HS-5 (cell line): ENCODE measurements at regions not wholly inside any gene's neighbourhood (a gene's known extent, or its start where the extent isn't known, plus 50 kb on each side); places are given as distances from the start of the nearest gene placed in this dataset.

Experiments used
- DNase-seq: peaks from one replicate; pipeline ENCODE4 v3.0.0-alpha.2; 2012; ENCODE audit warnings: low read depth

DNA sequence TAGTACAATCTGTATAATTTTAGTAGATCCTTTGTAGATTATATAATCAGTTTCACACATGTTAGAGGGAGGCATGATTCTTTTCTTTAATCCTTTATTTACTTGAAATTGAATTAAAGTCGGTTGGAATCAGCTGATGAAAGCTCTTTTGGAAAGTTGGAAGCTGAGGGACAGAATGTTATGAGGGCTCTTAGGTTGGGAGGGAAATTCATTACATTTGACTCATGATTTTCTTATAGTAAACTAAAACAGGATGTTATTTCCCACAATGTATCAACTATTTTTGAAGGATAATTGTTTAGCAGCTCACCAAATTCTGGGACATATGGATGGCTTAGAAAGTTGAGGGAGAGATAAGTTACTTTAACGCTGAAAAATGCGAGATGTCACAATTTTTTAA, 52.7 kb upstream of the TMEFF2 start:
- no peak for DNase-seq

- DNase-seq: no peak
Measured at GRCh38 chr2:192246297-192246696, 51.6 kb upstream of the TMEFF2 start.

- no peak for DNase-seq
Measured at GRCh38 chr2:192245329-192245728, 50.6 kb upstream of the TMEFF2 start.
